ENCODE measurements at regions not wholly inside any gene's neighbourhood (a gene's known extent, or its start where the extent isn't known, plus 50 kb on each side); places are given as distances from the start of the nearest gene placed in this dataset.

DNA sequence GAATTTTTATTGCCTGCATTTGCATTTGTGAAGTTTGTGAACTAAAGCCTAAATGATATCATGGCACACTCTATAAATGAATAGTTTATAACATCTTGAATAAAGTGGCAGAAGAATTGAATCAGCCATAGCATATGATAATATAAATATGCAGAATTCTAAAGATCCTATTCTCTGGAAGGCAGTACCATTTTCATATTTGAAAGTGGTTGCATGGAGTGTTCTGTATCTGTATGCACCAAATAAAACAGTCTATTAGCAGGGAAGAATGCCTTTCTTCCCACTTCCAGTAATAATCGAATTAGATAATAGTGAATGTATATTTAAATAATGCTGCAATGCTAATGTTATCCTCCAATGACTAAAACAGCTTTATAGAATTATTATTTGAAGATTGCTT is 57.9 kb upstream of the TRIM67 start:
- TF ChIP-seq POLR2AphosphoS5 (IDR thresholded peaks at IDR 0.05; ENCODE audit: low read depth, low read length) (no peak), REST (IDR thresholded peaks at IDR 0.05; ENCODE audit: insufficient read depth in 1 of 2, low read depth in 2 of 2, low read length in 2 of 2) (no peak), SIN3A (IDR thresholded peaks at IDR 0.05; ENCODE audit: borderline replicate concordance, insufficient read depth, low read length) (no peak), FOXP2 (optimal IDR thresholded peaks at IDR 0.05; ENCODE audit: borderline replicate concordance, extremely low read depth, extremely low read length, insufficient read depth) (no peak), TAF1 (IDR thresholded peaks at IDR 0.05; ENCODE audit: borderline replicate concordance, insufficient read depth, low read length) (no peak)

Measured in PFSK-1 (cell line).